Activated CD8-positive, alpha-beta memory T cell treated with anti-CD3 and anti-CD28 coated beads, Interleukin-2, amount 10 ng/mL, durations not matched to agents 7 days and 5 days (primary cell): ENCODE measurements at regions not wholly inside any gene's neighbourhood (a gene's known extent, or its start where the extent isn't known, plus 50 kb on each side); places are given as distances from the start of the nearest gene placed in this dataset.

Experiments
- ATAC-seq: fragments of 150-1000 bp; cut with Tn5 transposase; one replicate; pipeline ENCODE4 v1.10.0; 2021; ENCODE audit warnings: moderate library complexity
- CTCF ChIA-PET: fragments of 350-600 bp; sonication (Branson Sonifier 250); formaldehyde crosslinking; loops from one replicate; lab custom pipeline; 2021; ENCODE audit warnings: antibody characterized with exemption; lab: Charles Lee
- DNase-seq: peaks from one replicate; pipeline ENCODE4 v3.0.0-alpha.2; 2020
- H3K27ac Mint-ChIP-seq: one replicate; pipeline ENCODE4 v1.8.0; 2021; ENCODE audit warnings: mild to moderate bottlenecking, mixed read lengths
- H3K27me3 Mint-ChIP-seq: one replicate; pipeline ENCODE4 v1.8.0; 2021; ENCODE audit warnings: mixed read lengths
- H3K36me3 Mint-ChIP-seq: one replicate; pipeline ENCODE4 v1.8.0; 2021; ENCODE audit warnings: mild to moderate bottlenecking, mixed read lengths
- H3K4me1 Mint-ChIP-seq: one replicate; pipeline ENCODE4 v1.8.0; 2021; ENCODE audit warnings: mixed read lengths
- H3K4me3 Mint-ChIP-seq: one replicate; pipeline ENCODE4 v1.8.0; 2021; ENCODE audit warnings: mild to moderate bottlenecking, moderate library complexity, mixed read lengths
- H3K9me3 Mint-ChIP-seq: one replicate; pipeline ENCODE4 v1.8.0; 2022; ENCODE audit warnings: low read depth, mixed read lengths

DNA sequence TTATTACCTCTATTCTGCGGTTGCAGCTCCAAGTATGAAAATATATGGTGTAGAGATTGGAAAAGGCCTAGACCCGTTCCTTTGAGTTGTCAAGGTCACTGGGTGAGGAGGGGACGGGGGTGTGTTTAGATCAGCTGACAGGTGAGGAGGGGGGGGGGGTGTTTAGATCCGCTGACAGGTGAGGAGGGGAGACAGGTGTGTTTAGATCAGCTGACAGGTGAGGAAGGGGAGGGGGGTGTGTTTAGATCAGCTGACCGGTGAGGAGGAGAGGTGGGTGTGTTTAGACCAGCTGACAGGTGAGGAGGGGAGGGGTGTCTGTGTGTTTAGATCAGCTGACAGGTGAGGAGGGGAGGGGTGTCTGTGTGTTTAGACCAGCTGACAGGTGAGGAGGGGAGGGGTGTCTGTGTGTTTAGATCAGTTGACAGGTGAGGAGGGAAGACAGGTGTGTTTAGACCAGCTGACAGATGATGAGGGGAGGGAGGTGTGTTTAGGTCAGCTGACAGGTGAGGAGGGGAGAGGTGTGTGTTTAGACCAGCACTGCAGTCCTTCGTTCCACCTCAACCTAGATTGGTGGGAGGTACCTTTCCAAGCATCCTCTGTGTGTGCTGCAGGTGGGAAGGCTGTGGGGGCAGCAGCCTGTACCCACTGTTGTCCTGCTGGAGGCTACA lies 655.0 kb upstream of the ADARB2 start:
- CTCF ChIA-PET = no interaction called here
- no peaks in the 10 kb centered on the region for H3K4me1 Mint-ChIP-seq
- no peak overlapping the region for H3K4me3 Mint-ChIP-seq
- no peaks in the 10 kb centered on the region for H3K9me3 Mint-ChIP-seq
- no peaks in the 10 kb centered on the region for H3K27me3 Mint-ChIP-seq
- H3K27ac Mint-ChIP-seq = no peak overlapping the region
- no peak for ATAC-seq
- DNase-seq = no peak
- H3K36me3 Mint-ChIP-seq = no peaks in the 10 kb centered on the region

DNA sequence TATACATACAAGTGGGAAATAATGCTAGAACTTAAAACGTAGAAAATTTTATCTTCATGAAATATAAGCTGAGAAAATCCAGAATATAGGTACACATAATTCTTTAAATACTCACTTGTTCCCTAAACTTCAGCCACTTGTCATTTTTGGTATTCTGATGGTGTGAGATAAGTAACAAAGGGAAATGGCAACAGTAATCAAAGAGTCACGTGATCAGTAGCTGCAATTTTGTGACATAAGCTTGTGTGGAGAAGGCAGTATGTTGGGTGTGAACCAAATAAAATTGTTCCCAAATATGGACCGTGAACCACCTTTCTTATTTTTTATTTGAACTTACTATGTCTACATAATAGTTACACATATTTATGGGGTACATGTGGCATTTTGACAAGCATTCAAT lies 650.3 kb upstream of the ADARB2 start:
- no peaks in the 10 kb centered on the region for H3K27me3 Mint-ChIP-seq
- no peak overlapping the region for H3K27ac Mint-ChIP-seq

DNA sequence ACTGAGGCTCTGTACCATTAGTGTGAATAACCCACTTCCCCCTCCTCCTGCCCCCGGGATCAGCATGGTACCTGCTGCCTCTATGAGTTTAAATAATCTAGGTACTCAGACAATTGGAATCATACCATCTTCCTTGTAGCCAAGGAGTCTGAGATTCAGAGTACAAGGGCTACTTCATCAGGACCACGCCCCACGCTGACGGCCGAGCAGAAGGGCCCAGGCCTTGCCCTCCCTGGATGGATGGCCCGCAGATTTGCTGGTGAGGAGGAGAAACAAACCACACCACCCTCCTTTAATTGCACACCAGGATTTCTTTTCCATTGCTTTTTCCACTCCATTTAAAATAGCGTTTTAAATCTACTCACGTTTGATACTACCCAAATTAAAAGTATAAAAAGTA lies 649.9 kb upstream of the ADARB2 start:
- no peak overlapping the region for H3K27ac Mint-ChIP-seq
- DNase-seq = no peak
- H3K27me3 Mint-ChIP-seq = no peaks in the 10 kb centered on the region
- H3K4me3 Mint-ChIP-seq = no peak overlapping the region
- CTCF ChIA-PET = no interaction called here
- H3K9me3 Mint-ChIP-seq = peaks cover 4% of the 10 kb centered on the region
- no peak for ATAC-seq
- no peaks in the 10 kb centered on the region for H3K36me3 Mint-ChIP-seq
- no peaks in the 10 kb centered on the region for H3K4me1 Mint-ChIP-seq

More for the DNA sequence above, 650.3 kb upstream of the ADARB2 start:
- CTCF ChIA-PET = no interaction called here
- H3K9me3 Mint-ChIP-seq = peaks cover 4% of the 10 kb centered on the region
- no peaks in the 10 kb centered on the region for H3K4me1 Mint-ChIP-seq
- no peaks in the 10 kb centered on the region for H3K36me3 Mint-ChIP-seq
- no peak overlapping the region for H3K4me3 Mint-ChIP-seq
- ATAC-seq (no peak), DNase-seq (no peak)

DNA sequence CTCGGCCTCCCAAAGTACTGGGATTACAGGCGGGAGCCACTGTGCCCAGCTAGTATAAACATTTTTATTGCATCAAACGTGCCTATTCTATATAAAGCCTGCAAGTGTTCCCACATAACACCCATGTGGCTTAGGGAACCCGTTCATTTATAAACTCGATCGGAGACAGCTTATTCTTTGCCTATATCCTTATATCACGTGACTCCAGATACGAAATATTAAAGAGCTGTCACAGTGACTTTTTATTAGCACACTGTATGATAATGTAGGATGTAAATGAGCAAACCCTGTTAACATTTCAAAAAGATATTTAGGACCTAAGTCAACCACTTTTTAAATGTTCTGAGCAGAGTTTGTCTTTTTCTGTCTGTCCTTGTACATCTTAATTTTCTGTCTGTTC lies 642.9 kb upstream of the ADARB2 start:
- H3K27me3 Mint-ChIP-seq = no peaks in the 10 kb centered on the region
- DNase-seq = no peak
- H3K36me3 Mint-ChIP-seq = no peaks in the 10 kb centered on the region
- no peaks in the 10 kb centered on the region for H3K4me1 Mint-ChIP-seq
- CTCF ChIA-PET = no interaction called here
- no peak overlapping the region for H3K27ac Mint-ChIP-seq
- H3K4me3 Mint-ChIP-seq = no peak overlapping the region
- peaks cover 8% of the 10 kb centered on the region for H3K9me3 Mint-ChIP-seq
- ATAC-seq = no peak

DNA sequence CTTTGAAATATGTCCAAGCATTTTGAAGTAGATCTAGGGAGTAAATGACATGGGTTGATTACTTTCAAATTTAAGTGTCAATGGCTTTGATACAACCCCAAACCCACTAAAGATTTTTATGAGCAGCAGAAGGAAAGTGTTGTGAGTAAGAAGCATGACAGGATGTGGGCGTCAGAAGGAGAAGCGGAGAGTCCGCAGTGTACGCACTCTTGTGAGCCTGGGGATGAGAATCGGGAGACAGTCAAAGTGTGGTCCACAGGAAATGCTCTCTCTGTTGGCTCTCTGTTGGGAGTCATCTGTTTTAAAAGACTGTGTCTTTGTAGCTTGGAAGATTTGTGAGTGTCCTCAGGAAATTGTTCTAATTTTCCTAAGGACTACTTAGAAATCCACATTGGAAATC lies 629.8 kb upstream of the ADARB2 start:
- DNase-seq = no peak
- H3K4me3 Mint-ChIP-seq = no peak overlapping the region
- H3K27ac Mint-ChIP-seq = no peak overlapping the region
- no peaks in the 10 kb centered on the region for H3K36me3 Mint-ChIP-seq
- ATAC-seq = no peak
- CTCF ChIA-PET = no interaction called here
- H3K4me1 Mint-ChIP-seq = no peaks in the 10 kb centered on the region
- no peaks in the 10 kb centered on the region for H3K27me3 Mint-ChIP-seq
- peaks cover 6% of the 10 kb centered on the region for H3K9me3 Mint-ChIP-seq

DNA sequence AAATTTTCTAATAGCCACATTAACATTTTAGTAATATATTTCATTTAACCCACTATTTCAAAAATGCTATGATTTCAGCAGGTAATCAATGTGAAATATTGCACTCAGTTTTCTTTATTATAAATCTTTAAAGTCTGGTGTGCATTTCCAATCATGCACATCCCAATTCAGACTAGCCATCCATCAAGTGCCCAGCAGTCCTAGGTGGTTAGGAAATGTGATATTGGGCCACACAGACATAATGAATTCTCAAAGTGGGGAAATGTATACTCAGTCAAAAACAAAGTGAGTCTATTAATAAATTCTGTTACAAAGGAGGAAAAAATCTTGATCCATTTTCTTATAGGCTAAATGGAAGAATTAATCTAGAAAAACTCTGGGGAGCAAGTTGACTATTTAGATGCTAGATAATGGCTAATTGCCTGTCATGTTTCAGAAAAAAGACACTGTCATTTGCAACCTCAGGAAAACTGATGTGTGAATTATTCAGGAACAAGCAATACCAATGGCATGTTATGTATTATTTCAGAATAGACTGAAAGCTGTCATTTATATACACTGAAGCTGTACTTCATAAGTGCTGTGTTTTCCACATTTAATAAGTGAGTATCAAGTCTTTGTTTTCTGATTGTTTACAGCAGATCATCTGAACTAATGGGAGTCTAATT lies 629.1 kb upstream of the ADARB2 start:
- Mint-ChIP-seq H3K36me3 (no peaks in the 10 kb centered on the region), H3K9me3 (peaks cover 4% of the 10 kb centered on the region), H3K4me1 (no peaks in the 10 kb centered on the region), H3K27me3 (no peaks in the 10 kb centered on the region), H3K4me3 (no peak overlapping the region), H3K27ac (no peak overlapping the region)
- ATAC-seq (no peak), DNase-seq (no peak)
- CTCF ChIA-PET = no interaction called here

DNA sequence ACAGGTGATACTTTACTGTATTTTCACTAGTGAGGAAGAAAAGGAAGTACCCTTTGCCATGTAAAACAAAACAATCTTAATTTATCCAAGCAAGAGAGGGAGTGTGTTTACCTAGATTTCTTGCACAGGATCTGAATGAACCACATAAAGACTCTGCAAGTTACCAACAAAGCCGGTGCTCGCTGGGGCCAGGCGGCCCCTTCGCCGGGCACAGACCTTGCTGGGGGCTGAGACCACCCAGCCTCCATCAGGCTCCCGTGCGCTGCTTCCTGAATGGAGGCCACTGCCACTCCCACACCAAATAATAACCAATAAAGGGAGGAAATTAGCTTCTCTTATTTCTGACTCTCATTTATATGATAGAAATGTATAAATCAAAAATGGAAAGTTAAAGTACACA lies 625.0 kb upstream of the ADARB2 start:
- no peak for ATAC-seq
- H3K9me3 Mint-ChIP-seq = no peaks in the 10 kb centered on the region
- CTCF ChIA-PET = no interaction called here

DNA sequence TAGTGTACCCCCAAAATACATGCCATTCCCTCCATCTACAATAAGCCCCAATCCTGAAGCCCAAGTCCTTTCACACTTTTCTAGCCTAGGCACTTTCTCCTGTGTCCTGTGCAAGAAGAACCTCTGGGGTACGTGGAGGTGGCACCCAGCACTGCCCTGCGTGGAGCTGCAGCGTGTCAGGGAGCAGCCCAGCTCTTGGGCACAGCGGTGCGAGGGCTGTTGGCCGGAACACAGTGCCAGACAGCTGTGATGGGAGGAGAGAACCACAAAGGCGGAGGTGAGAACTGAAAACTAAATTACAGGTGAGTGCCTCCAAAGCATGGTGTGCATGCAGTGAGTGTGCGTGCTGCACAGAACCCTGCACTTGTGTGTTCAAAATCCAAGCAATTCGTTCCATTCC lies 621.3 kb upstream of the ADARB2 start:
- Mint-ChIP-seq H3K27ac (no peak overlapping the region), H3K36me3 (no peaks in the 10 kb centered on the region), H3K9me3 (peaks cover 3% of the 10 kb centered on the region), H3K27me3 (no peaks in the 10 kb centered on the region), H3K4me1 (no peaks in the 10 kb centered on the region), H3K4me3 (no peak overlapping the region)
- ATAC-seq (no peak), DNase-seq (no peak)
- CTCF ChIA-PET = no interaction called here

More for the DNA sequence above, 625.0 kb upstream of the ADARB2 start:
- Mint-ChIP-seq H3K27me3 (no peaks in the 10 kb centered on the region), H3K27ac (no peak overlapping the region), H3K36me3 (no peaks in the 10 kb centered on the region), H3K4me1 (no peaks in the 10 kb centered on the region), H3K4me3 (no peak overlapping the region)
- no peak for DNase-seq

DNA sequence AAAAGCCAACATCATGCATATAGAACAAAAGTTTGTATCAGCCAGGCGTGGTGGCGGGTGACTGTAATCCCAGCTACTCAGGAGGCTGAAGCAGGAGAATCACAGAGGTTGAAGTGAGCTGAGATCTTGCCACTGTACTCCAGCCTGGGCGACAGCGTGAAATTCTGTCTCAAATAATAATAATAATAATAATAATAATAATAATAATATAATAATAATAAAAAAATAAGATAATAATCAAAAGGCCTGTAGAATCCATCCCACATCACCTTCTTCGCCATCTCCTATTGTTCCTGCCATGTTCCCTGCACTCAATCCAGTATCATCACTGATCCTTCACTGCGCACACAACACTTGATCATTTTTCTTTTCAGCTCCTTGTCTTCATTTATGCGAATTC lies 619.3 kb upstream of the ADARB2 start:
- Mint-ChIP-seq H3K27me3 (no peaks in the 10 kb centered on the region), H3K9me3 (peaks cover 5% of the 10 kb centered on the region), H3K27ac (no peak overlapping the region), H3K36me3 (no peaks in the 10 kb centered on the region), H3K4me1 (no peaks in the 10 kb centered on the region), H3K4me3 (no peak overlapping the region)
- CTCF ChIA-PET = no interaction called here
- DNase-seq (no peak), ATAC-seq (no peak)

DNA sequence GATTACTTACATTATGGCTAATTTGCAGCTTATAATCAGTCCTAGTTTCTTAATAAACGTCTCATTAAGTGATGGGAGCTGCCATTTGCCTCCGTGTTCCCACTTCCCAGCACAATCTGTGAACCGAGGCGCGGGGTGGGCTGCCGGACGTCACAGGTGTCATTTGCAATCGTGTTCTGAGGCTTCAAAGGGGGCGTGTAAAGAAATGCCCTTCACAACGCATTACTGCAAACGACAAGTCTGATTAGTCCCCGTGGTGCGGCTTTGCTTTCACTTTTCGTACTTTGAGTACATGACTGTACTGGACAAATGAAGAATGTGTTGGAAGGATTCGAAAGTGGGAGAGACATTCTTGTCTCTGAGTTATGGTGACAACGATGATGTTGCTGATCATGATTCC lies 614.2 kb upstream of the ADARB2 start:
- DNase-seq = no peak
- Mint-ChIP-seq H3K9me3 (peaks cover 2% of the 10 kb centered on the region), H3K27ac (no peak overlapping the region), H3K27me3 (no peaks in the 10 kb centered on the region), H3K4me3 (no peak overlapping the region), H3K36me3 (no peaks in the 10 kb centered on the region), H3K4me1 (no peaks in the 10 kb centered on the region)
- CTCF ChIA-PET = no interaction called here
- no peak for ATAC-seq

DNA sequence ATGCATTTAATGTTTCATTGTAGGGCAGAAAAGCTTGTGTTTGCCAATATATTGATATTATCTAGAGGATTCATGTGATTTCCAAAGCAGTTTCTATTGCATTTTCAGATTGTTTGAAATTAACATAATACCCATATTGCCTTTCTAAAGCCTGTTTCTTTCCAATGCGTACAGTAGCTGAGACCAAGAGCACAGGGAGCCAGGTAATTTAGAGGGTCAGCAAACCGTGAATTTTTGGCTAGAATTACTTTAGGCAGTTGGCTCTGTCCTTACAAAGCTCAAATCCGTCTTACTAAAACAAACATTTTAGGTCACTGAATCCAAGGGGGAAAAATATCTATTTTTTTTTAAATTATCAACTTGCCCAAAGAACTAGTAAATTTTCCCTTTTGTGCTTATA lies 604.9 kb upstream of the ADARB2 start:
- no peak for DNase-seq

DNA sequence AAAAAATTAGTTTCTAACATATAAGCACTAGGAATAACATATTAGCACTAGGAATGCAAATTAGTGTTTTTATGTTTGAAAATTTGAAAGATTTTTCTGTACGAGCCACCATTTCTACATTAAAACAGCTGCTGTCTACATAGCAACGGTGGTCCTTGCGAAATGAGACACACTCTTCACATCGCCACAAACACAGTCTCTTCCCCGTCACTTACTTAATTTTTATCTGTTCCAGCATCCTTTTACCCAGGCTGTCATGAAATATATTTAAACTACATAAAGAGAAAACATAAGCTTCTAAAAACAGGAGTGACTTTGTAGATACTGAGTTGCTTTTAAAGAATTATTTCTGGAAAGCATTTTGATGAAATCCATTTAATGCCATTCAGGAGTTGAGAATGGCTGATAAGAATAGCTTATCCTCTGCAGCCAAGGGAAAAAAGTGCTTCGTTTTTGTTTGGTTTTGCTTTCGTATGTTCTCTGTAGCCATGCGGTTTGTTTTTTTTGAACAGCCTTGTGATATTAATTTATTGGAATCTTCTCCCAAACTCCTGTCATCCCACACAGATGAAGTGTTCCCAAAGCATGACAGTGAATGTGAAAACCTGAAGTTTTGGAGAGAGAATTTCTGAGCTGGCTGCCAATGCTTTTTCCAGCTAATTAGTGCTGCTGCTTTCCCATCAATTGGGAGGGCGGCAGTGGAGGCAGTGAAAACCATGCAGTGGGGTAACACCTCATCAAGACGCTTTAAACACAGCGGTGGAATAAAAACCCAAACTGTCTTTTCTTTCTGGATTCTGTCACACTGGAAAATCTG lies 603.7 kb upstream of the ADARB2 start:
- DNase-seq = no peak
- no peaks in the 10 kb centered on the region for H3K27me3 Mint-ChIP-seq
- no peaks in the 10 kb centered on the region for H3K4me1 Mint-ChIP-seq
- no peaks in the 10 kb centered on the region for H3K36me3 Mint-ChIP-seq
- CTCF ChIA-PET = interaction anchor here (0.6 kb wide), 1 partner anchor 33 kb away, joined by 4 read pairs; no protein-coding TSS in a partner anchor
- H3K9me3 Mint-ChIP-seq = no peaks in the 10 kb centered on the region
- no peak for ATAC-seq
- no peak overlapping the region for H3K4me3 Mint-ChIP-seq
- H3K27ac Mint-ChIP-seq = no peak overlapping the region

More for the DNA sequence above, 604.9 kb upstream of the ADARB2 start:
- CTCF ChIA-PET = no interaction called here
- no peaks in the 10 kb centered on the region for H3K27me3 Mint-ChIP-seq
- H3K9me3 Mint-ChIP-seq = no peaks in the 10 kb centered on the region
- H3K27ac Mint-ChIP-seq = no peak overlapping the region
- H3K4me3 Mint-ChIP-seq = no peak overlapping the region
- H3K4me1 Mint-ChIP-seq = no peaks in the 10 kb centered on the region
- no peaks in the 10 kb centered on the region for H3K36me3 Mint-ChIP-seq
- ATAC-seq = no peak

DNA sequence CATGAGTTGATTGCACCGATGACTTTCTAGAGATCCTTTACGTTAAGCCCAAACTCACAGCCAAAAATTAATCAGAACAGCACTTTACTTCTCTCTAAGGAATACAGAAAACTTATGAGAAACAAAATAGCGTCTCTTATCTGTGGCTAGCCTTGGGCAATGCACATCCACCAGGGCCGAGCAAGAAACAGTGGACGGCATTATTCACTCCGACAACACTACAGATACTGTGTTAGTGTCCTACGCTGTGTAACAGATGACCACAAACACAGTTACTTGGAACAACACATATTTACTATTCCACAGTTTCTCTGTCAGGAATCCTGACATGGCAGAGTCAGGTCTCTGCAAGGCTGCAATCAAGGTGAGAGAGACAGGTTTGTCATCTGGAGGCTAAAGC lies 598.3 kb upstream of the ADARB2 start:
- CTCF ChIA-PET = no interaction called here
- no peaks in the 10 kb centered on the region for H3K27me3 Mint-ChIP-seq
- H3K4me1 Mint-ChIP-seq = no peaks in the 10 kb centered on the region
- no peak overlapping the region for H3K4me3 Mint-ChIP-seq
- no peaks in the 10 kb centered on the region for H3K9me3 Mint-ChIP-seq
- H3K36me3 Mint-ChIP-seq = no peaks in the 10 kb centered on the region
- DNase-seq = no peak
- no peak overlapping the region for H3K27ac Mint-ChIP-seq
- ATAC-seq = no peak

DNA sequence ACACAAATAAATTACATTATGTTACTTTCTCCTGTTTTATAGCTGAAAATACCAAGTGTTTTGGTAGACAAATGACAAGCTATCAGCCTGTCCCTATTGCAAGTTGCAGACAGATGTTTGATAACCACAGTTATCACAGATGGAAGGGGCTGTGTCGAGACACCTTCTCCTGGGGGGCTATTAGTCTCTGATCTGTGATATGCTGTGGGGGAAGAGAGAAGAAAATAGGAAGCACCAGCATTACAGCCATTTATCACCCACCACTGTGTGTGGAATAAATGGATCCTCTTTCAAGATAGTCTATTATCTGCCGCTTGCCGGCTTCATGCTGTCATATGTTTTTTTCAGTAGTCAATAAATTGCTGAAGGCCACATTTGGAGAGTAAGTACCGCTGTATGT lies 597.2 kb upstream of the ADARB2 start:
- H3K4me1 Mint-ChIP-seq = no peaks in the 10 kb centered on the region
- CTCF ChIA-PET = no interaction called here
- ATAC-seq = no peak
- no peak overlapping the region for H3K4me3 Mint-ChIP-seq
- DNase-seq = no peak
- no peaks in the 10 kb centered on the region for H3K36me3 Mint-ChIP-seq
- no peak overlapping the region for H3K27ac Mint-ChIP-seq
- H3K9me3 Mint-ChIP-seq = no peaks in the 10 kb centered on the region
- H3K27me3 Mint-ChIP-seq = no peaks in the 10 kb centered on the region
